ENCODE measurements at regions not wholly inside any gene's neighbourhood (a gene's known extent, or its start where the extent isn't known, plus 50 kb on each side); places are given as distances from the start of the nearest gene placed in this dataset.
"Not testable (repeated sequence)": the region's sequence is repeated elsewhere in the genome, so short reads cannot be mapped to it uniquely, and the experiment has no call there.

DNA sequence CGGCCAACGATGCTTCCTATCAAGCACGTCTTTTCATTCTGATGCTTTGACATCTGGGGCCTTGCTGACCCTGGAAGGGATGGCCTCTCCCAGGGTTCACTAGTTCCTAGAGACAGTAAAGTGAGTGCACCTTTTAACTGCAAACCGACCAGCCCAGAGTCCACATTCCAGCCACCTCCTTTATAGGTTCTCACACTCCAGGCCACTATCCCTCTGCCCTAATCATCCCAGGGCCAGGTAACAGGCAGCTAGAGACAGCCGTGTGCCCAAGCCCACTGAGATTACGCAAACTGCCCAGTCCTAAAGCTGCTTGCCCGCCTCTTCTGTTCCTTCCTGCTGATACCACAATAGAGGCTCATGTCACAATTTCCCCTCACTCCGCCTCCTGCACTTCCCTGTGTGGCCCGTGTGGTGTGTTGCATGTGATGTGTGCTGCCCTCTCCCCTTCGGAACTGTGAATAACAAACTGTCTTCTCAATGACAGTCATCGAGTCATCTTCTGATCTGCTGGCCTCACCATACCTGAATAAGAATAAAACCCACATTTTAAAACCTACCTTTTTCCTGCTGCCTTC lies 123.7 kb upstream of the EXOC2 start:
- DNase-seq (ENCODE audit: low read depth in 2 of 2), result peak in 1 of 2 donors; percentile 5

DNA sequence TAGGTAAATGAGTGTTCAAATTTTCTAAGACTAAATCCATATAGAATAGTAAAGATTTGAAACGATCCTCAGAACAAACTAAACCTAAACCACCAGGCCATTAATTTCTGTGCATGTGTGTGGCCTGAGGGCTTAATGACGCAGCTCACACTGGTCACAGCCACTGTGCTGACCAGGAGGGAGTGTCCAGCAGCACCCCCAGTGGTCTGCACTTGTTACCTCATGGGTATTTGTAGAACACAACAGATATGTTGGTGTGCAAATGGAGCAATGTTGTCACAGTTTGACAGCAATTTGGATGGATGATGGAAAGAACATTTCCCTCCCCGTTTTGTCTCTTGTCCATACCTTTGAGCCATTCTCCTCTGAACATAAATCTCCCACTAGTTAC lies 122.4 kb upstream of the EXOC2 start:
- no peak for DNase-seq (ENCODE audit: low read depth in 2 of 2)

DNA sequence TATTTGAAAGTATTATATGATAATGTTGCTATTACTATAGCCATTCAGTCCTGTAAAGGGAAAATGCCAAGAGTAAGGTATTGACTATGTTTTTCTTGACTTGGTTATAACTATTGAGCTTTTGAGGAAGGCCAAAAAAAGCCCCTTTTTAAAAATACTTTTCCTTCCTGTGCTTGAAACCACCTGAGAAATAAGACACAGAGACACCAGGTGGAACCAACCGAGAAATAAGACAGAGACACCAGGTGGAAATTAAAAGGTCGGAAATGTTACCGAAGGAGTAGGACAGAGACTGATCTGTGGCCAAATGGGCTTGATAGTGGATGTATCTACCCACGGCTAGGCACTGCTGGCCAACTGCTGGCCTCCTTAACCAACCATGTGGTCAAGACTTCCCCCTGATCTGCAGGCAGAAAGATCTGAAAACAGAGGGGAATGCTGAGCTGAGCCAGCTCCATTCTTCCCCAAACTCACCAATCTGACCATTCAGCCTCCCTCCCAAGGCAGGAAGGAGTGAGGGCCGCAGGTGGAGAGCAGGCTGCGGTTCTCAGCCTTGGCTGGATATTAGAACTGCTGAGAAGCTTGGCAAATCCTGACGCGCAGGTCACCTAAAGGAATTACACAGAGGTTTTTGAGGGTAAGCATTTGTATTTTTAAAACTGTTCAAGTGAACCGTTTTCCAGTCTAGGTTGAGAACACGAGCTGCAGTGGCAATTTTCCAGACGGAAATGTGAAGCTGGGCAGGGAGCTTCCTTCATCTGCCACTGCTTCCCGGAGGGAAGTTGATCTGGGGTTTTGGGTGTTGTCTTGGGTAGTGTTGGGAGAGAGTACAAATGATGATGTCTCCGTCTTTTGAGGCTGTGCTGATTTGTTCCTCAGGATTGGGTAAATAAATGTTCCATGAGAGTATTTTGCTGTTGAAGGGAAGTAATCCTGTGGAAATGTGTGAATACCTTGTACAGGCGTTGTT lies 121.7 kb upstream of the EXOC2 start:
- DNase-seq (ENCODE audit: low read depth in 2 of 2), result no peak

DNA sequence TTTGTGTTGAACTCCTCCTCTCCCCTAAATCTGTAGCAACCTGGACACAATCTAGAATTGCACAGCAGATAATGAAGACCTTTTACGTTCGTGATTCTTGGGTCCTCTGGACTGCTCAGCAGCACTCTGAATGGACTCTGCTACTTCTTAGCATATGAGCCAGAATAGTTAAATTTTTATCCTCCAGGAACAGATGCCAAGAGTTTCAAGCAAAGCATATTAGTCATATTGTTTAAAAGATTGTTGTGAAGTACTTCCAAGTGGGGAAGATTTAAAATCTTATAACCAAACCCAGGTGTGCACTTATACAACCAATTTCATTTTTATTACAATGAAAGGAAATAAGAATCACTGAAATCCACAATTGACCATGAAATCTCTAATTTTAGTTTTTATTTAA lies 118.9 kb upstream of the EXOC2 start:
- DNase-seq (ENCODE audit: low read depth in 2 of 2), result no peak

DNA sequence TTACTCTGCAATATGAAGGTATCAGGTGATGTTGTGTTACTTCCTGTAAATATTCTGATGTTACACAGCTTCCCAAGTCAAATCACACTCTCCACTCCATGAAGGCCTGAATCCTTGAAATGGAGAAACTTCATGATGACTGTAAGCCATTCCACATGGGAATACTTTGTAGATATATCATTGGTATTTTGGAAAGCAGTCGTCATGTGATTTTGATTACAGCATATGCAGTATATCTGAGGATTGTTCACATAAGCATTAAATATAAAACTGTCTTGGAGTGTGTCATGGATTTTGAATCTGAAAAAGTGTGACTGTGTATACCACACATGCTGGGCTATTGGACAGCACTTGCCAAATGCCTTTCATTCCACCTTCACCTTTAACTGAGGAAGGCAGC lies 118.3 kb upstream of the EXOC2 start:
- DNase-seq (ENCODE audit: low read depth in 2 of 2), result no peak

DNA sequence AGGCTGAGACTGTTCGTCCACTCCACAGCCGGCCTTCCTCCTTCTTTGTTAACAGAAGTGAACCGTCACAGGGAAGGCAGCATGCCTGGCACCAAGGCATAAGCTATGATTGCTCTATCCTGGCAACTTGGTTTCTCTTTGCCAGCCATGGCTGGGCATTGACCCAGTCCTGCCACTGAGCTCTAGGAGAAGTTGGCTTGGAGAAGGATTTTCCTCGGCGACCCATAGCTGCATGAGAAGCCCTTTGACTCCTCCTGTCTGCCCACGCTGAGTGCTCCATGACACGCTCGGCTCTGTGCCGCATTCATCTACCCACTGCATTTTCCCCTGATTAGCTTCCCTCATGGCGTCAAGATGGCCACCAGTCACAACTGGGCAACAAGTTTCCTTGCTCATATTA lies 111.8 kb upstream of the EXOC2 start:
- DNase-seq (ENCODE audit: low read depth in 2 of 2), result no peak

DNA sequence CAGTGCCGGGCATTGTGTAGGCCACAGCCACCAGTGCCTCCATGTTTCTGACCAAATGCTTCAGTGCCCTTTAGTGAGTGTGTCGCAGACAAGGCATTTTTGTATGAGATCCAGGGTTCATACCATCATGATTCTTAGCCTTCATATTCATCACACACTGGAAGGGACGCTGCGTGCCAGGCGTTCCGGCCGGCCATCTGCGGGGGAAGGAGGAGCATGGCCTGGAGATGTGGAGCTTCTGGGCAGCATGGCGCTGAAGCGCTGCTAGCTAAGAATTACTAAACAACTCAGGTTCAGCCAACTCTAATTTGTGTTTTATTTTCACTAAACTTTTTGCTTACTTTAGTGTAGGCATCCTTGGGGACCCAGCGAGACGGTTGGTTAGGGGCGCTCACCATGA lies 111.4 kb upstream of the EXOC2 start:
- DNase-seq (ENCODE audit: low read depth in 2 of 2), result no peak

DNA sequence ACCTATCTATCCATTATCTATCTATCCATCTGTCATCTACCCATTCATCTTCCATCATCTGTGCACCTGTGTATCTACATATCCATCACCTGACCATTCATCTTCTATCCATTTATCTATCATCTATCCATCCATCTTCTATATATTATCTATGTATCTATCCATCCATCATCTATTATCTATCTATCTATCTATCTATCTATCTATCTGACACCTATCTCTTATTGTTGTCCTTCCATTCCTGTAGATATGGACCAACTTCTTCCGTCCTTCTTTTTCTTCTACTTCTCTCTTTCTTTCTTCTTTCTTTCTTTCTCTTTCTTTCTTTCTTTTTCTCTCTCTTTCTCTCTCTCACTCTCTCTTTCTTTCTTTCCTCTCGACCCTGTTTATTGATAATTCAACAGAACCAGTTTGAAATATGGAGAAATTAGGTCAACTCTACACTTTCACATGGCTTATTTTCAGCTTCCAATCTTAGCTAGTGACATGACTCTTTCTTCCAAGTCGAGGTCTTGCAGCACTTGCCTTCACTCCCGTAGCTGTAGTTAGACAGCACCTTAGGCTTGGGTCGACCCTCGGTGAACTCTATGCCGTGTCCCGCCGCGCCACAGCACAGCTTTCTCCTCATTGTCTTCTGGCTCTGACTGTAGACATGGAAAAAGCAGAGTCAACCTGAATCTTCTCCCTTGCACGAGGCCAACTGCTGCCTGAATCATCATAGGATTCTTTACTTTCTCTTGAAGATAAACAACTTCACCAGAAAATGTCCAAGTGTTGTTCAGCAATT lies 110.4 kb upstream of the EXOC2 start:
- no peak for DNase-seq (ENCODE audit: low read depth in 2 of 2)

DNA sequence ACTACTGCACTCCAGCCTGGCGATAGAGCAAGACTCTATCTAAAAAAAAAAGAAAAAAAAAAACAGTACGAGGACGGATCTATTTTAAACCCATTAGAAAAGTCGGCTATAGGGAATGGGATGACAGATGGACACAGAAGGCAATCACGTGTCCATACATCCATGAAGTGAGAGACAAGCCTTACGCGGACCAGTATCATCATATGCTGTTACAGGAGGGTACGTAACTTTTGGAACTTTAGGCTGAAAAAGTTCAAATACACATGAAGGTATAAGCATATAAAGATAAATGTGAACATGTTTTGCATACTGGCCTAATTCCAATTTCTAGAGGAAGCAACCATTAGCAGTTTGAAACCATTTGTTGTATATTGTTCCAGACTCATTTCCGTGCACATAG lies 109.8 kb upstream of the EXOC2 start:
- no peak for DNase-seq (ENCODE audit: low read depth in 2 of 2)

DNA sequence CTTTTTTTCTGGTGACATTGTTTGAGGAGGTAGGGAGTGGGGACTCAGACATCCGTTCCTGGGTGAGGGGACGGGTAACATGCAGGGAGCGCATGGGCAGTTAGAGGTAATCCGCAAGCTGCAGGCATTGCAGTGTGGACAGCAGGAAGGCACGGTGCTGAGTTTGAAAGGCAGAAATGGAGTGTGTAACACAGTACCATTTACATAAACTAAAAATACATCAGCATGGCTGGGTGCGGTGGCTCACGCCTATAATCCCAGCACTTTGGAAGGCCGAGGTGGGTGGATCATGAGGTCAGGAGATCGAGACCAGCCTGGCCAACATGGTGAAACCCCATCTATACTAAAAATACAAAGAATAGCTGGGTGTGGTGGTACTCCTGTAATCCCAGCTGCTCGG lies 109.3 kb upstream of the EXOC2 start:
- not testable (repeated sequence) for DNase-seq (ENCODE audit: low read depth in 2 of 2)

DNA sequence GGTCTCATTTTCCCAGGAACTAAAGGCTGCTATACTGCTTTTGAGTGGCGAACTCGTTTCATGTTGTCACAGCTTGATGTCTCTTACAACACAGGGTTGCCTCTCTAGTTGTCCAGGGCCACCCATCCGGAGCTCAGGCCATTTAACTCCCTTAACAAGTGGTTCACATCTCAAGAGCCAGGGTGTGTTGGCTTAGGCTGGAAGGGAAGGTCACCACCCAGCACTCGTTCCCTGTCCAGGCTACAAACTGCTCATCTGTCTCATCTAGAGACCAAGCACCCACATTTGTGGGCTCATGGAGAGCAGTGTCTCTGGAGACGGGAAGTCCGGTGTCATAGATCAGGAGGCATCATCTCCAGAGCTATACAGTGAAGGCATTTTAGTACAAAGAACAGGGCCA lies 106.8 kb upstream of the EXOC2 start:
- DNase-seq (ENCODE audit: low read depth in 2 of 2), result no peak

DNA sequence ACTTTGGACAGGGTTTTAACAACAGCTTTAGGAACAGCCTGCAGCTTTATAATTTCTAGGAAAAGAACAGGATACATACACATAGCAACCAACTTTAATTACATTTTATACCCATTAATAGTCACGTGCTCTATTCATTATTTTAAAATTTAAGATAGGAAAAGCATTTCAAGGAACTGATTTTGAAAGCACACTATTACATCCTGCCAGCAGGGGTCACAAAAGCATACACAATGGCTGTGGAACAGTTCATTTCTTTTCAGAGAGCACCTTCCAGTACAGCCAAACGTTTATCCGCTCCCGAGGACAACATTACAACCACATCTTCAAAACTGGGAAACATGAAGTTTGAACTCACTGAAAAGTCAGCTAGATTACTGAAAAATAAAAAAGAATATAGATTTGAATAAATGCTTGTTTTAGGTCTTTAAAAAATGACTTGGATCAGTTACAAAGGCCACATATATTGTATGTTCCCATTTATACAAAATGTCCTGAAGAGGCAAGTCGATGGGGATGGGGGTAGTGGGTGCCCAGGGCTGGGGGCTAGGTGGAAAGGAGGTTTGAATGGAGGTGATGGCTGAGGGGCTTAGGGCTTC lies 104.6 kb upstream of the EXOC2 start:
- peak in 1 of 2 donors; percentile 14 for DNase-seq (ENCODE audit: low read depth in 2 of 2)

DNA sequence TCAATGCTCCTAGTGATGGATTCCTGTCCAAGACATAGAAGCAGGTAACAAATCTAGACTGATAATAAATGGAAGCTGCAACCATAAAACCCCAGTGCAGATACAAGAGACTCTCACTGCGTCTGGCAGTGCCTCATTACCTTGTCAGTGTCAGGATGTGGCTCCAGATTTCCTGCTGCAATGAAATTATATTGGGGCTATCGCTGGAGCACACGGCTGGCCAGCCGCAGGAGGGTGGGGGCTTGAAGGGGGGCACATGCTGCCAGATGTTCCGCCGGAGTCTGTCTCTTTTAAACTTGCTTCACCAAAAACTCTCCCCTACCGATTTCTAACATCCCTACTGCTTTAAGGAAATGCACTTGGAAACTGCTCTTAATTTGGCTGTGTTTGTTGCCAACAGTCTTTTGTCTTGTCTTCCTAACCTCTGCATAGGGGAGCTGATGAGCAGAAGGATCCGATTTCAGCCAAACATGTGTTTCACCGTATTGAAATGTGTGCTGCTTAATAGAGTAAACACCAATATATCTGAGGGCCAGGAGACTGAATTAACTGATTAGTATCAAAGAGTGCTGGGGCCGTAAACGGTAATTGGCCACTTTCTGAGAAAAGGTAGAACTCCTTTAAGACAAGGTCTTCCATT lies 102.2 kb upstream of the EXOC2 start:
- DNase-seq (ENCODE audit: low read depth in 2 of 2), result no peak

DNA sequence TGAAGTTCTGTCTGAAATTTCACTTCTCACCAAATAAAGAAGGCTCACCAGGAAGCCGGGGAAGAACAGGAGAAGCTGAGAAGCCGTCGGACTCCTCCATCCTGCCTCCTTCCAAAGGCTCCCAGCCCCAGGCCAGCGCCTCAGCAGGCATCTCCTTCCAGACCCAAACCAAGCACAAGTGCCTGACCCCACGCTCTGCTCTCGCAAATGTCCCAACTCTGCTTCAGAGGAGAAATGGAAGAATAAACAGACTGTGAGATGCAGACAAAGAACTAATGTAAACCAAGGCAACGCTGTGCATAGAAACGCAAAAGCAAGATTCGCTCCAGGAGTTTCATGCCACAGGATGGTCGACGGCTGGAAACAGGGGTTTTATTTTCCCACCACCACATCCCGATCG lies 100.3 kb upstream of the EXOC2 start:
- no peak for DNase-seq (ENCODE audit: low read depth in 2 of 2)

DNA sequence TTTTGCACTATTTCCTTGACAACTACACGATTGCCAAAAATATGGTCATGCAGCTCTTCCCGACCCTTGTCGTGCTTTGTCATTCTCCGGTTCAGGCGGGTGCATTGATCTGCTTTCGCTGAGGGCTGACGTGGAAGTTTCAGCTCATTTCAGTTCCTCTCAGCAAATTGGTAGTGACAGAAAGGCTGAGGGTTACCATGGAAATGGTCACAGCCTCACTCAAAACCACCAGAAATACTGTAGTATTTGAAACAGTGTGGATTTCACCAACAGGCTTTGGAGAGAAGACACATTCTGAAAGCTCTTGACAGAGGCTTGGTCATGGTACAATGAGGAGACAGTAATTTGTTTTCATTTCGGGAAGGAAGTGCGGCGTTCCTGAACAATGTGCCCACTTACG lies 99.7 kb upstream of the EXOC2 start:
- DNase-seq (ENCODE audit: low read depth in 2 of 2), result no peak

DNA sequence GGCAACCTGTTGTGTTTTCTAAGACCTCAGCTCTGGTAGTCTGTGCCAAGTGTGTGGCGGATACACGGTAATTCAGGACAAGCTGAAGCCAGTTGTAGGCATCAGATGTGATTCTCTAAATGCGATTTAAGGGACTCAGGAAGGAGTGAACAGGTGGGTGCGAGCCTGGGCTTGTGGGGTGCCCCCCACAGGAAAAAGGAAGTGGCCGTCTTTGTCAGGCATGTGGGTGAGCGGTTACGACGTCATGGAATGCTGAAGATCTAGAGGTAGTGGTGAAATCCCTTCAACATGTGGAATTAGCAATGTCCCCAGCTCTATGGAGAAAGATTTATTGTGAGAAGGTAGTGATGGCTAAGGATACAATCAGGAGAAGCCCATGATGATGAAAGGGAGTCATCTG lies 95.1 kb upstream of the EXOC2 start:
- DNase-seq (ENCODE audit: low read depth in 2 of 2), result peak; percentile 24 to 37

DNA sequence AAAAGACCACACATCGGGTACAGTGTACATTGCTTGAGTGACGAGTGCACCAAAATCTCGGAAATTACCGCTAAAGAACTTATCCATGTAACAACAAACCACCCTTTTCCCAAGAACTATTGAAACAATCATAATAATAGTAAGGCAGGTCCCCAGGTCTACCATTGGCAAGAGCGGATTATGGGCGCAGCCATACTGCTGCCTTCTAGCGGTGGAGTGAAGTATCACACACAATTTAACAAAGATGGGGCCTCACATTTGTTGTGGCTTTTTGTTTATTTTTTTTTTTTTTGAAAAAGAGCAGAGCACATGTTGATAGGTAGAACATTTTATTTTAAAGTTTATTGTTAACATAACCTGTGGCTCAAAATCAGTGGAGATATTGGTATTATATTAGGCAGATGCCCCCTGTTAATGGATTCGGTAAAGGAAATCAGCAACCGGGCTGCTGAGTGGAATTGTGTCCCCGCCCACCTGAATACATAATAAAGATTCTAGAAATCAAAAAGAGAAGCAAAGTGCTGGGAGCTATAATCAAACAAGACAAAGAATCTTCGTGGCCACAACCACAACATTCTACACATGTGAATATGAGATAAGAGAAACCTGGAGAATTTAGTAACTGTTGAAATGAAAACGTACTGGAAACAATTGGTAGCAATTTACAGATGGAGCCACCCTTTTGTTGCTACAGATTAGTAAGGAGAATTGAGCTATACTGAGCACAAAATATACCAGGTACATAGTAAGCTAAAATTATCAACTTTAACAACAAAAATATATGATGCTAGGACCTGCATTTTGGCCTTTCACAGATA lies 94.2 kb upstream of the EXOC2 start:
- DNase-seq (ENCODE audit: low read depth in 2 of 2), result no peak

DNA sequence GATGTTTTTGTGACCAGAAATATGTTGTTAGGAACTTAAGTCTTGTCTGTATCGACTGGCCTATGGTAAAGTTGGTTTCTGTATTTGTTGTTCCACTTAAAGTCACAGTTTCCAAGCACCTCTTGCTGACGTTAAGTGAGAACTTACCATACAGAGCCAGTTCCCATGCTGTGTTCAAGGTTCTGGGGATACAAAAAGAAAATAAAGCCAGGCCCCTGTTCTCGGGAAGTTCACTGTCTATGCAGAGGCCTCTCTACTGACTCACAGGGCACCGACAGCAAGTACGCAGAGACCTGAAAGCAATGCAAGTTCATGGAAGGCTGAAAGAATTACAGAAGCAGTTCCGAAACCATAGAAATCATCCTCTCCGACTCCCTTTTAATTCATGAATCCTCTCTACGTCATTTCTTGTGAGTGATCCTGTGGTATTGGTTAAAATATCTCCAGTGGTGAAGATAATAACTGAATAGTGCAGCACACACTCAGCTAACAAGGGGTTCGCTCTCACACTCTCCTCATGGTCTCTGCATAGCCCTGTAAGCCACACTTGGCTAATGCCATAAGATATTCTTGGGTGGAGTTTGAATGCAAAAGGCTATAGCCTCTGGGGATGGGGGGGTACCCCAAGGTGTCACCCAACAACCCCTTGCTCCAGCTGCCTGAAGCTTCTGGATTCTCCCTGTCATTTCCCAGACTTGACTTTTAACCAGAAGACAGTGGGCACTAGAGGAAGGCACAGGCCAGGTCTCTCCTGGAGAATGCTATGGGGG lies 91.2 kb upstream of the EXOC2 start:
- DNase-seq (ENCODE audit: low read depth in 2 of 2), result no peak

DNA sequence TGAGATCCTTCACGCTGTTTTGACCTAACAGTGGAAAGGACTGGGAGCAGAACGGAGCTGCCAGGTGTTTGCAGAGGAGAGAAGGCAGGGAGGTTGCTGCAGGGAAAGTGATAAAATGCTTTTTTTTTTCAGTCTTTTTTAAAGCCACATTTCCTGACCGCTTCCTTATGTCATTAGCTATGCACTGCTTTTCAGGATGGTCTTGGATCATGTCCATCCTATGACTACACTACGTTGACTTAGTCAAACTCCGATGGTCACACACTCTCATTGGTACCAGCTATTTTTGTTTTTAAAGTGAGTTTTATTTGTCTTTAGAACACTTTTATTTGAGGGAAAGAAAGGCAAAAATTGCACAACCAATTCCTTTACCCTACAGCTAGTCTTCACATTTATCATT lies 89.2 kb upstream of the EXOC2 start:
- DNase-seq (ENCODE audit: low read depth in 2 of 2), result no peak

DNA sequence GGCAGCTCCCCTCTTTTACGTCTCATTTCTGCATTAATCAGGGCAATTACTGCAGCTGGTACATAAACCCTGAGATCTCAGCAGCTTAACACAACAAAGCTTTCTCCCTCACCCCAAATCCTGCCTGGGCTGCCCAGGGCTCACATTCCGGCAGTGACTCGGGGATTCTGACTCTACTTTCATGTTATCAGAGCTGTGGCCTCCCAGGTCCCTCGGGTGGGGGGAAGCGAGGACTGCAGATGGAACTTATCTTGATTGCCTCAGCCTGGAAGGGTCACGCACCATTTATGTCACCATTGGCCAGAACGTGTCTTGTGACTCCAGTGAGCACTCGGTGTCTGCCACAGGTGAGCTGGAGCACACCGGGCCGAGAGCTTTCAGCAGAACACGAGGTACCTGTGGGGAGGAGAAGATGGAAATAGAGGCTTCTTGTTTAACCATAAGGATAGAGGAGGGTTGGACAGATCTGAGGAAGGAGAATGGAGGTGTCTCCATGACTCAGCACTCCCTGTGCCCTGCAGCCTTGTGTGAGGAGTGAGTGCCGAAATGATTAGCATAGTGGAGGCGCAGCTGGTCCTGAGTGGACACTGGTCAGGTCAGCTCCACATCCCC lies 88.5 kb upstream of the EXOC2 start:
- DNase-seq (ENCODE audit: low read depth in 2 of 2), result no peak

Measured in stimulated activated CD8-positive, alpha-beta memory T cell treated with anti-CD3 and anti-CD28 coated beads, Interleukin-7, amount 100 ng/mL, for 4 hours (primary cell).